ENCODE measurements at regions not wholly inside any gene's neighbourhood (a gene's known extent, or its start where the extent isn't known, plus 50 kb on each side); places are given as distances from the start of the nearest gene placed in this dataset.

- TF ChIP-seq USF1 (IDR thresholded peaks at IDR 0.05) (no peak), MAX (IDR thresholded peaks at IDR 0.05) (no peak), REST (IDR thresholded peaks at IDR 0.05; ENCODE audit: low read depth) (no peak), EP300 (IDR thresholded peaks at IDR 0.05; ENCODE audit: borderline replicate concordance) (no peak), FOXM1 (IDR thresholded peaks at IDR 0.05; ENCODE audit: borderline replicate concordance, low read depth) (no peak), CREB1 (IDR thresholded peaks at IDR 0.05; ENCODE audit: low read depth) (no peak), ZBTB7A (IDR thresholded peaks at IDR 0.05; ENCODE audit: low read depth) (no peak), CEBPB (IDR thresholded peaks at IDR 0.05) (no peak), TCF12 (IDR thresholded peaks at IDR 0.05; ENCODE audit: low read depth) (no peak), NFIC (IDR thresholded peaks at IDR 0.05) (no peak), RAD21 (IDR thresholded peaks at IDR 0.05; ENCODE audit: low read depth) (no peak), YY1 (IDR thresholded peaks at IDR 0.05; ENCODE audit: low read depth) (no peak)
These were observed 88.7 kb upstream of the ATP10B start for GRCh38 chr5:160940725-160941124.
